GM21619 (cell line): ENCODE measurements at regions not wholly inside any gene's neighbourhood (a gene's known extent, or its start where the extent isn't known, plus 50 kb on each side); places are given as distances from the start of the nearest gene placed in this dataset.

Source experiments
- ATAC-seq: cut with Tn5 transposase; IDR thresholded peaks from one replicate; pipeline ENCODE4 v1.9.1; 2021; ENCODE audit not compliant: unreplicated experiment

DNA sequence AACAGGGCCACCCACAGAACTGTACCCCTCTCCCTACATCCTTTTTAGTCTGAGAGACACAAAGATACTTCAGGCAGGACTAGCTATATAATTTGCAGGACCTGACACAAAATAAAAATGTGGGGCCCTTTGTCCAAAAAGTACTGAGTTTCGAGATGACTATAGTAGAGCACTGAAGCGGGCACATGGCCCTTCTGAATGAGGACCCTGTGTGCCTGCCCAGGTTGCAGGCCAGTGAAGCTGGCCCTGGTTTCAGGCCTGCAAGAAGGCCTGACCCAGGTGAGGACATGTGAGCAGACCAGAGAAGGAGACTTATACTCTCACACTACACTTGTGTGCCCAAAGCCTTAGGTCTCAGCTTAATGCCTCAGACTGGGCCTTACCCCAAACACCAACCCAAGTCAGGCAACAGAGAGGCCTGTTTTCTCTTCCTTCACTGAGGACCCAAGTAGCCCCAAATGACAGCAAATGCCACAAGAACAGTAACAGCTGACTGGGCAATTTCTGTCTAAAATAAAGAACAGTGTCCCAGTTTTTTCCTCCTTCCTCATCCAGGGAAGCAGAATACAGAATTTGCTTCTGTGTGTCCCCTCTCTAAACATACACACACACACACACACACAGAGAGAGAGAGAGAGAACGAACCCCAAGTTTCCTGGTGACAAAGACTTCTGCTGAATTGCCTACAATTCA is 100.9 kb upstream of the ARHGEF3 start:
- ATAC-seq = no peak

DNA sequence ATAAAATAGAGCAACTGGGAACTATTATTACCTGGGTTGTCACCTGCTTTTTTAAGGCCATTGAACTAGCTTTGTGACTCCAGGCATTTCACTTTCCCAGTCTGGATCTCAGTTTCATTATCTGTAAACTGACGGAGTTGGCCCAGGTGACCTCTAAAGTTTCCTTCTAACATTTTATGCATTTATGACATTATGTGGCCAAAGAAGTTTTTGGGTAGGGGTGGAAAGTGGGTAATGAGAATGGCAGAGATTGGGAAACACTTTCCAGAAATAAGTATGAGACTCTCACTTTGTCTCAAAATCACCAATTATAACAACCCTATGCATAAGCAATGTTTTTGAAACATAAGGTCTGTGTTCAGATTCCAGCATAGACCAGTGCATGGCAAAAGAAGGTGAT is 99.1 kb upstream of the ARHGEF3 start:
- ATAC-seq = no peak

DNA sequence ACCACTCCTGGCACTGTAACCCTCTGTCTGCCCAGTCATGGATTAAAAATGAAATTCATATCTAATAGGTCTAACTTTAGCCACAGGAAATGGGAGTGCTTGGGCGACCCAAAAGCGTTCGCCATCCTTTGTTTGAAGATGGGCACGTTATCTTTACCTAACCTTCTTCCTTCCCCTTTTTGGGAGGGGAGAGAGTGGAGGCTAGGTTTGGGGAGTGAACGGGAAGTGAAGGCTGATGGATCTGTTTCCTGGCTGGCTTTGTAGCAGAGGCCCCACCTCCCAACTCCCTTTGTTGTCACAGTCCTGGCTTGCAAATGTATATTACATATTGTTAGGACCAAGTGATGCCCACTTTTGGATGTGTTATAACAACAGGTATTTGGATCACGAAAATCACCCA is 98.1 kb upstream of the ARHGEF3 start:
- ATAC-seq = no peak

DNA sequence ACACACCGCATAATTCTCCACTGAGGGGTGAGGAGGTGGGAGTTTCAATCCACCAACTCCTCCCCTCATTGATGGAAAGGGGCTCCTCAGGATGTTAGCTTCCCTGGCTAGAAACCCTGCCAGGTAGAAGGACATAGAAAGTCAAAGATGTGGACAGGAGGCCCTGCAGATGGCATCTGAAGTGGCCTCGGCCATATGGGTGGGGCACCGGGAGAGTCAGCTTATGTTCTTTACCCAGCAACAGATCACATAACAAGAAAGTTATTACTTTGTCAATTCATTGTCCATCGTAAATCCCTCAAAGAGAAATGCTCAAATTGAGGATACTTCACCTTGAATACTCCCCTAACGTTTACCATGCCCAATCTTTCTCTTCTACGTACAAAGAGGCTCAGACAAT is 97.3 kb upstream of the ARHGEF3 start:
- no peak for ATAC-seq

DNA sequence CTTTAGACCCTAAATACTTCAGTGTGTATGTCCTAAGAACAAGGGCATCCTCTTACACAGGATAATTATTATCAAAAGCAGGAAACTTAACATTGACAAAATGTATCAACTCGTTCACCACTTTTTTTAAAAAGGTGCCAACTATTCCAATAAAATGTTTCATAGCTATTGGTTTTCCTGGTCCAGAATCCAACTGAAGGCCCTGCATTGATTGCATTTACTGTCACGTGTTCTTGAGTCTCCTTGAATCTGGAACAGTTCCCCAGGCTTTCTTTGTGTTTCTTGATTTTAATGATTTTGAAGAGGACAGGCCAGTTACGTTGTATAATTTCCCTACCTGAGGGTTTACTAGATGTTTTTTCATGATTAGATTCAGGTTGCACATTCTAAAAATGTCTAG is 94.6 kb upstream of the ARHGEF3 start:
- no peak for ATAC-seq

DNA sequence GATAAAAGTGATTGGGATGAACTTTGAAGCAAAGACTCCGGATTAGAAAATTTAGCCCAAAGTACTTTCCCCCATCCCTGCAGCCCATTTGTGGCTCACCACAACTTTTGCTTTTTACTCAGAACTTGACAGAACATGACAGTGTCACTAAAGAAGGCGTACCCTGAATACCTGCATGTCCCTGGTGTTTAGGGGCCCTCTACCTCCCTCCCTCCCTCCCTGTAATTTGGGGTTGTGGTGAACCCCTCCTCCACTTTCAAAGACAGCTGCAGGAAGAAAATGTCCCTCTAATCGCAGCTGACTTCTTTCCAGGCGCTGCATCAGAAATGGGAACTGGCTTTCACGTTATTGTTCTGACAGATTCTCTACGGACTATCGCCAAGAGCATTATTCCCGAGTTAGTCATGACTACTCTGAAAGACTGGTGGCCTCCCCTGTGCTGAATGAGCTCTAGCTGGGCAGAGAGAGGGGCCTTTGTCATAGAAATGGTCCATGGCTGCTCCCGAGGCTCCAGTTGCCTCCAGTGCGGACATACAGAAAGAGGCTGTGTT is 93.2 kb upstream of the ARHGEF3 start:
- ATAC-seq = no peak

DNA sequence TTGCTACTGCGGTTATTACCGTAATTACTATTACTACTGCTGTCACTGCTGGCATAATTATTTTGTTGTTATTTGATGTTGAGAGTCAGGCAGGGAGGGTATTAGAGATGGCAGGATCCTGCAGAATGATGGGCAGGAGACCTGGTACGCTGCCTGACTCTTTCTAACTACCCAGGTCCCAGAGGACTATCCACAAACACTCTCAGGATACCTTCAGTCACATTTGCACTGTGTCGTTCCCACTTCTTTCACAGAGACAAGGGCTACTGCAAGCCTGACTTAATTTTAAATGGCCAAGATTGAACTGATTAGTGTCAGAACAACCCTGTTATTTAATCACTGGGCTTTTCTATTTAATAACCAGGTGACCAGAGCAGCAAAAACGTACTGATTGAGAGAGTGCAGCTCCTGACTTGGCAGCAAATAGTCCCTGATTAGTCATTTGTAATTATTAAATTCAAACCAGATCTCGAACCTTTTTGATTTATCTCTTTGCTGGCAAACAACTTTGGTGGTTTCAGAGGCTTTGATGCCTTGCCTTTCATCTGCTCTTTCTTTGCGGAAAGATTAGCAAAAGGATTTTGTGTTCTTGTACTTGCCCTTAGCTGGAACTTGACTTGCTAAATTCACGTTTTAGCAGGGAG is 88.8 kb upstream of the ARHGEF3 start:
- ATAC-seq = no peak

DNA sequence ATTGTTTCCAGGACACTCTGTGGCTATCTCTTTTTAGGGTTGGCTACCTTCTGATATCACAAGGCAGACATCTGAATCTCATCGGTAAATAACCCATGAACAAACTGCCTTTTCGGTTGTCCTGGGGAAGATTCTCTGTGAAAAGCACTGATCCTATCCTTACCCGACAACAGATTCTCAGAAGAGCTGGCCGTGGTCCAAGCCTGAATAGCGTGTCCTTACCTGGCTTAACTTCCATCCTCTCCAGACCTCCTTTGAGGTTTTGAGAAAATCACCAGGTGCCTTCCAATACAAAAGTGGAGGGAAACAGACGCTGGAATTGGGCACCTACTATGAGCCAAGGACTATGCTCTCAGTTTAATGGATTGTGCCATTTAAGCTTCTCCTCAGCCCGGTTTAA is 87.4 kb upstream of the ARHGEF3 start:
- ATAC-seq = no peak

DNA sequence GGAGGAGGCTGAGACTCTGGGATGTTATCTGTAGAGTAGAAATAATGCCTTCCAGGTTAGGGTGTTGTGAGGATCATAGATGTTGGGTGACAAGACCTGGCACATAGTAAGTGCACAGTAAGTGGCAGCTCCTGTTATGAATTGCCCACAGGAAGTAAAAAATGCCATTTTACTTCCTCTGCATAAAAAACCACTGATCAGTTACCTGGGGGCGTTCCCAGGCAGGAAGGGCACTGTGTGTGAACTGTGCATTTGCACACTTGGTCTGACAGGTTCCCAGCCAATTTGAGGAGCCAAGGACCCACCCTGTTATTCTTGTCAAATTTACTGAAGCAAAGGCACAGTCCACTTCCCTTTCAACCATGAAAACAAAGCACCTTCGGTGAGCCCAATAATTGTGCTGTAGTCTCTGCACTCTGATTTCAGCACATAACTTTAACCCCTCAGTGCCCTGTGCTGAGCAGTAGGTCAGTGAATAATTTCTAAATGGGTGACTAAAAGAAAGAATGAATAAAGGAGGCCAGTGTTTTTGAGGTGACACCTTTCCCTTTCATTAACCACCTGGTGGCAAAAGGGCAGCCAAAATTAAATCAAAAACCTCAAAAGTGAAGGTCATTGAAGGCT is 85.8 kb upstream of the ARHGEF3 start:
- ATAC-seq = no peak

DNA sequence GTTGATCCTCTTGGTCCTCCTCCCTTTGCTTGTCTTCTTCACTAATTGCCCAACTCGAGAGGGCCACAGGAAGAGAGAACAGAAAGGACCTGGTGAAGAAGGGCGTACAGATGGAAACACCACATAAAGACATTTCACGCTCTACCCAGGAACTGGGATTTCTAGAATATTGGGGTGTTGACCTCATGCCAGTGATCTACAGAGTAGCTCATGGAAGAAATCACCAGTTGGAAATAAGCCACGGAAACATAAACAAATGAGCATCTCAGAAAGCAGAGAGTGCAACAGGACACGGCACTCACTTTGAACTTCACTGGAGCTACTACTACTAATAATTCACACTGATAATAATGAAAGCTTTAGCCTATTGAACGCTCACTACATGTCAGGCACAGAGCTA is 84.6 kb upstream of the ARHGEF3 start:
- no peak for ATAC-seq

DNA sequence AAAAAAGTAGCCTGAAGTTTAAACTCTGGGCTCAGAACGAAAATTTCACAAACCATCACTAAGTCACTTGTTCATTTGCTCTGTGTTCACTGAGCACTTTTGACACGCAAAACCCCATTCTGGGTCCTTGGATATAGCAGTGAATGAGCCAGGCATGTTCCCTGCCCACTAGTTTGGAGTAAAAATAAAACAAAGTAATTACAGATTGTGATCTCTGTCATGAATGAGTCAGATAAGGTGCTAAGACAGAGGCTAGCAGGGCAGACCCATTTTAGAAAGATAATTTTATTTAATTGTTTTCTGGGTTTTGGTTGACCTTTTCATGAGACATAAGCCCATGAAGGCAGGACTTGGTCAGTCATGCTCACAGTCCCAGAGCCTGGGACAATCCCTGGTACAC is 84.1 kb upstream of the ARHGEF3 start:
- ATAC-seq = no peak

DNA sequence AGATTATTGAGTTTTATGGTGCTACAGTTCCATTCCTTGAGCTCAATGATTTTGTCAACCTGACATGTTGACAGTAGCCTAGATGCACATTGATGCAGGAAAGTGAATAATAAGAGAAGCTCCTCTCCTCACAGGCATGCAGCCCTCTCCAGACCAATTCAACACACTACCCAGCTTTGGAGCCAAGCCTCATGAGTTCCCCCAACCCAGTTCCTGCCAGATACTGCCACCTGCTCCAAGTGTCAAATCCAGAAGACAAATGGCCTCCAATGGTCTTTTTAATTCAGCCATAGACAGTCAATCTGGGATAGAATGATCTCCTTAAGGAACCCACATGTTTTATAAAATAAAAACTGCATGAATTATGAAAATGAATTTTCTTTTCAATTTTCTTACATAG is 83.7 kb upstream of the ARHGEF3 start:
- ATAC-seq = no peak

DNA sequence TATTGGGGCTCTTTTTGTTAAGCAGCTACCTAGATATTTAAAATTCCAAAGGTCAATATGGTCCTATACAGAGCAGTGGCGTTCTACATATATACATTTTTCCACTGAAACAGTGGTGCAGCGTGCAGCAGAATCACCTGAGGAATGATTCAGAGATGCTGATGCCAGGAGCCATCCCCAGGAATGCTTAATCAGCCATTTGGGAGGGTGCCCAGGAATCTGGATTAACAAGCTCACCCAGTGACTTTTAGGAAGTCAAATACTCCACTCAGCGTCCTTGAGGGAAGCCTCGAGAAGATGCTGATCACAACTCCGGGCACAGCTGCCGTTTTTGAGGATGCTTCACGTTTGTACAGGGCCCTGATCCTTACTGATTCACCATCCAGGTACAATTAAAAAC is 82.6 kb upstream of the ARHGEF3 start:
- ATAC-seq = no peak

DNA sequence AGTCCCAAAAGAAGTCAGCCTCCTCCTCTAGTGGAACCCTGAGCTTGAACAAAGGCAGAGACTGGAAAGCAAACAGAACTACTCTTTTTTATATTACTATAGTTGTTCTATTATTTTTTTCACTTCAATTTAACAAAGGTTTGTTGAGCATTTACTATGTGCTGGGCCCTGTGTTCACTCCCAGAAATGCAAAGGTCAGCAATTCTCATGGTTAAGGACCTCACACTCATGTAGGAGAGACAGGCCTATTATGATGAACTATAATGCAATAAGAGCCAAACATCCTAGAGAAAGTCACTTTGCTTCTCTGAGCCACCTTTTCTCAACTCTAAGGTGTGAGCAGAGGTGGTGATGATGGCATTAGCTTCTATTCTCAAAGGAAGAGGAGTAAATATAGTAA is 82.1 kb upstream of the ARHGEF3 start:
- ATAC-seq = no peak

DNA sequence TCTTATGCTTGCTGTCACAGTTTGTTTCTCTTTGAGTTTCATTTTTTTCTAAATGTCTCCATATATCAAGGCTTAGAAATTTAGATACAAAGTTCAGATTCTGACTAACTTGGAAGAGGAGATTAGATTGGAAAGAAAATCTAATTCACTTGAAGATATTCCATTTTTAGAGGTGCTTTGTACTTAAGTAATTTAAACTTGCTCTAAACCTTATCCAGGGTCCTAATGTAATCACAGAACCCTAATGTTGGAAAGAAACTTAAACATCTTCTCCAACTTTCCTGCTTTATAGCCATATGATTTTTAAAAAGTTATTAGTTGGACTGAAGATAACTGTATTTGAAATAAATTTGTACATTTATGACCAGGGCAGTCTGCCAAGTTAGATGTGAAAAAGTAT is 81.1 kb upstream of the ARHGEF3 start:
- ATAC-seq = no peak

DNA sequence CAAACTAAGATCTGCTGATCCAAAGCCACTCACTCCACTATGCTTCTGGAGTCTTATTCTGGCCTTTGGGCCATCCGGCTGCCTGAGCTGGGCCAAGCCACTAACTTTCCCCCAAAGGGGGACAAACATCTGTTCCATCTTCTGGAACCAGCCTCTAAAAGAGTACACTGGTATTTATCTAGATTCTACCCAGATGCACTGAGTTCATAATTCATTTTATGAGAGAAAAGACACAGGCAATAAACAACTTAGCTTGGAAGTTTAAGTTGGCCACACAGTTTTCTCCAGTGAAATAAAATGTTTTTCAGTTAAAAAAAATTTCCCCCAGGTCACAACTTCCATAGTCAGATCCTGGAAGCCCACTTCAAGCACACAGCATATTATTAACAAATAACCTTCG is 80.1 kb upstream of the ARHGEF3 start:
- ATAC-seq = no peak

DNA sequence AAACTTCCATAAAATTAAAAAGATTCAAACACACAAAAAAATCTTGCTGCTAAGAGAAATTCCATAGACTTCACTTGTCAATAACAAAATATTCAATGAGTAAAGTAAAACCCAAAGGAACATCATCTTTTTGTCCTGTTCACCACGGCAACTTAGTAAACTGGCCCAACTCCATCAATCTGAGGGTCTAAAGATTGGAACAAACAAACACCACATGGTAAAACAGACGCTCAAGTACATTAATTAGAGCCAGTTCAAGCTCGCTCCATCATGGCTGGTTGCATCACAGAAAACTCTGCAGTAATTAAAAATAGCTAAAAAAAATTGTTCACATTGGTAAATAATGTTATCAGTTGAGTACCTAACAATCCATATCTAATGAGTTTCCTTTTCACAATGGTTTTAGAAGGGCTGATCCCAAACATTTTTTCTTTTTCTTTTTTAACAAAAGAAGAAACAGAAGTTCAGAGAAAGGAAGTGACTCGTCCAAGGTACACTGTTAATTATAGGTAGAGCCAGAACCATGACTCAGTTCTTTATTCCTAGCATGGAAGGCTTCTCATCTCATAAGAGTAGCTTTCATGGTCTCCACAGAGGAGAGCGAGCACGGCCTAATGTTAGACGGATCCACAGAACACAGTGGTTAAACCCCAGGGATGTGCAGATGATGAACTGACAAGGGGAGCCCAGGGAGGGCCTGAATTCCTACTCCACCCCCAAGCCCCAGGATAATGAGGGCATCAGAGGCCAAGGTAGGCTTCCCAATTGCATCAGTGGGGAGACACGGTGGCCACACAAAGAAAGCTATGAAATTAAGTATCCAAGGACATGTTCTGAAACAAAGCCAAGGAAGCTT is 79.2 kb upstream of the ARHGEF3 start:
- no peak for ATAC-seq

DNA sequence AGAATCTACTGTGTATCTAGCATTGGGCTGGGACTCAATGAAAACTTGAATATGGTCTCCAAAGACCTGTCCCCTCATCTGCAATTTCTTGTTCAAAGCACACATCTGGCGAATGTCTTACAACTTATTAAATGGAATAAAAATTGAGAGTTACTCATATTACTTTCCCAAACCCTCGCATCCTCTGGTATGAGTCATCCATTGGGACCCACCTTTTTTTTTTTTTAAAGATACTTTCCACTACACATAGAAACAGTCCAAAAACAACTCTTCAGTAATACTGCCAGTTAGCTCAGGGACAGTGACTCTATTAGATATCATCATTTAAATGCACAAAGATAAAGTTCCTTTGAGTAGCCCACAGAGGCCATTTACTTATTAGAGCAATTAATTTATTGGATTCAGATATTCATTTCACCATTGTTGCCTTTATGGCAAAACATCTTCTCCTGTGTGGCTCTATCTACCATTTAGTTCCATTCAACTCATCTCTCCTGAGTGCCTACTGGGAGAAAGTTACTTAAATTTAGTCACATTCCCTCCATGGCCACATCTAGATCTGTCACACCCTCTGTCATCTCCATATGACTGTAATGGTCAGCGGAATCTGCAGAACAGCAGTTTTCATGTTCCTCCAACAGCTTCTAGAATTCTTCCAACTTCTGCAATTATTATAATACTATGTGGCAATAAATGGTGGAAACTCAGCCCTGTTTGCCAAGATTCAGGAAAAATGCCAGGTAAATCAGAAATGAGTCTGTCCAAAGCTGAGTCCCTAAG is 77.9 kb upstream of the ARHGEF3 start:
- ATAC-seq = no peak

DNA sequence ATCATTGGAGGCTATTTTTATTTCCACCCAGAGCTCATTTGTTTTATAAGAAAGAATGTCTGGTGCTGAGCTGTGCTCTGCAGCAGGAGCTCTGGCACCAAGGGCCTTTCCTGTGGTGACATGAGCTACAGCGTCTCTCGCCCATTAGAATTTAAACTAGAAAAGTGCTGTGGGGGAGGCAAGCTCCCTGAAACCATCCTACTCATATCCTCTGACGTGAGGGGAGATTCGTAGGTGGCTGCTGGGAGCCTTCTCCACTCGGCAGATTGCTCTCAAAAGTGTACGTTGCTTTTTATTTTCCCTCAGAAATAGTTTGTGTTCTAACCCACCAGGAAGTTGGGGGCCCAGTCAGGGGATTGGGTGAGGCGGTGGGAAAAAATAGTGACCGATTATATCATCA is 76.3 kb upstream of the ARHGEF3 start:
- no peak for ATAC-seq

DNA sequence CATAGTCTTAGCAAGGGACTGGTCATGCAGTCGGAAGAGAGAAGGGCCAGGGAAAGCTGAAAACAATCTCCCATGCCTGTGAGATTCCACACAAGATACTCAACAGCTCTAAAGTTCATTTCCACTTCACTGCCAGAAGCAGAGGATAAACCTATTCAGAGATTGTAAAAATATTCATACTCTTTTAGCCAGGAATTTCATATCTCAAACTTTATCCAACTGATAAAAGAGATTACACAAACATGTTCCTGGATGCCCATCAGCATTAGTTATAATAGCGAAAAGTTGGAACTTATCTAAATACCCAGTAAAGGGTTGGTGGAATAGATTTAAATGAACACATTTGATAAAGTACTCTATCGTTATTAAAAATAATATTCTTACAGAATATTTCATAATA is 75.2 kb upstream of the ARHGEF3 start:
- ATAC-seq = no peak

DNA sequence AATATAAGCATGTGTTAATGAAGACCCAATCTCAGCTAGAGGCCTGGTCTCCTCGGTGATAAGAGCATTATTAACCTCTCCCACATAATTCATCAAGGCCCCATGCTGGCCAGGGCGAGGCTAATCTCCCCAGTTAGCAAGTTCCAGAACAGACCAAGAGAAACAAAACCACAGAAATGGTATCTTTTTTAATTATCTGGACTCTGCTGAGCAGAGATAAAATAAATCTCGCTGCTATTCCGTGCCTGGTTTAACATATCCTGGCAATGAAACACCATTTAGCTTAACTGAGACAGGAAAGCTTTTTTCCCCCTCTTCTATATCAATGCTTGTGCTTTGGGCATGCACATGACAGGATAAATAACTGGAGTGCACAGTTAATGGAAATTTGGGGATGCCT is 72.5 kb upstream of the ARHGEF3 start:
- ATAC-seq = no peak
